Lower lobe of right lung (tissue), 2 donors: ENCODE measurements at regions not wholly inside any gene's neighbourhood (a gene's known extent, or its start where the extent isn't known, plus 50 kb on each side); places are given as distances from the start of the nearest gene placed in this dataset.

ENCODE experiments used
- ATAC-seq, 2 donors: fragments of 200-7000 bp; cut with Tn5 transposase; one replicate each; pipeline ENCODE4 v1.9.1; 2020 to 2022; ENCODE audit warnings: mild to moderate bottlenecking in 2 of 2, moderate library complexity in 2 of 2
- DNase-seq: peaks from one replicate; pipeline ENCODE4 v3.0.0-alpha.2; 2020
- H3K27ac ChIP-seq: fragments of 200-600 bp; one replicate; pipeline ENCODE4 v1.8.0; 2022
- H3K27me3 ChIP-seq: fragments of 200-600 bp; one replicate; pipeline ENCODE4 v1.8.0; 2022; ENCODE audit warnings: low read depth
- H3K36me3 ChIP-seq: fragments of 200-600 bp; one replicate; pipeline ENCODE4 v1.8.0; 2022; ENCODE audit warnings: mild to moderate bottlenecking
- H3K4me1 ChIP-seq: fragments of 200-600 bp; one replicate; pipeline ENCODE4 v1.8.0; 2022
- H3K4me3 ChIP-seq: fragments of 200-600 bp; one replicate; pipeline ENCODE4 v1.8.0; 2022; ENCODE audit warnings: mild to moderate bottlenecking
- H3K9me3 ChIP-seq: fragments of 200-600 bp; one replicate; pipeline ENCODE4 v1.8.0; 2022
- intact Hi-C: fragments of 100-400 bp; cut with DNase I; formaldehyde crosslinking; loops from one replicate; pipeline ENCODE4 v1.11.0; 2022
- TF ChIP-seq, protein P1 (sequence below): fragments of 200-600 bp; IDR thresholded peaks from one replicate; pipeline ENCODE4 v1.8.0; 2022; ENCODE audit warnings: antibody characterized with exemption, mild to moderate bottlenecking
- donor health status: DM: no; HTN: yes; CAD: no; lungs with severe emphysema.

DNA sequence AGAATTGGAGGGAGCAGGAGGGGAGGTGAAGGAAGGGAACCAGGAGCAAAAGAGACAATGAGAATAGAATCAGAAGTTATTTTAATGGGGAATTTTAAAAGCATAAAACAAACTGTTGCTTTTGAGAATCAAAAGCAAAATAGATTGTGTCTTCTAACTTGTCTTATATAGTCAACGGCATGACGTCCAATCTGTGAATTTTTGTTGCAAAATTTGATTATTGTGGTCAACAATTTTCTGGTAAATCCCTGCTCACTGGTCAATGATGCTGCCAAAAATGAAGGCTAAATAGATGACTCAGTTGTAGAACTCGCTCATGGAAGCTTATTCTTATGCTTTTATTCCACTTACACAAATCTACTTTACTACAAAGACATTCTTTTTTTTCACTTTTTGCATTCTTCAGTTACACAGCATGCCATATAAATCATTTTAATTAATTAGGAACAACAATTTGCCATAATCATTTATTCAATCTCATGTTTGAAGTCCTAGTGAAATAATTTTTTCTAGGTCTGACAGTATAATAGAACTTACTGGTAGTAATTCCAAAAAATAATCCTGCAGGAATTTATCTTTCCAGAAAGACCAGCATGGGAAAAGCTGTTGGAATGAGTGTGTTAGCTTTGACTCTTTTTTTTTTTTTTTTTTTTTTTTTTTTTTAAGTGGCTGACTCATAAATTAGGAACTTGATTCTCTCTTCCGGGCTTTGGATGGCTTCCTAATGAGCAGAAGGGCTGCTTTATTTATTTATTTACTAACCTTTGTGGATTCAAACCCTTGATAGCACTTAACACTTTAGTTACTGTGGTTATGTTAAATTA lies 256.9 kb downstream of the SPRY2 start:
- TF ChIP-seq, protein P1, sequence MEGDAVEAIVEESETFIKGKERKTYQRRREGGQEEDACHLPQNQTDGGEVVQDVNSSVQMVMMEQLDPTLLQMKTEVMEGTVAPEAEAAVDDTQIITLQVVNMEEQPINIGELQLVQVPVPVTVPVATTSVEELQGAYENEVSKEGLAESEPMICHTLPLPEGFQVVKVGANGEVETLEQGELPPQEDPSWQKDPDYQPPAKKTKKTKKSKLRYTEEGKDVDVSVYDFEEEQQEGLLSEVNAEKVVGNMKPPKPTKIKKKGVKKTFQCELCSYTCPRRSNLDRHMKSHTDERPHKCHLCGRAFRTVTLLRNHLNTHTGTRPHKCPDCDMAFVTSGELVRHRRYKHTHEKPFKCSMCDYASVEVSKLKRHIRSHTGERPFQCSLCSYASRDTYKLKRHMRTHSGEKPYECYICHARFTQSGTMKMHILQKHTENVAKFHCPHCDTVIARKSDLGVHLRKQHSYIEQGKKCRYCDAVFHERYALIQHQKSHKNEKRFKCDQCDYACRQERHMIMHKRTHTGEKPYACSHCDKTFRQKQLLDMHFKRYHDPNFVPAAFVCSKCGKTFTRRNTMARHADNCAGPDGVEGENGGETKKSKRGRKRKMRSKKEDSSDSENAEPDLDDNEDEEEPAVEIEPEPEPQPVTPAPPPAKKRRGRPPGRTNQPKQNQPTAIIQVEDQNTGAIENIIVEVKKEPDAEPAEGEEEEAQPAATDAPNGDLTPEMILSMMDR: no peak
- H3K27ac ChIP-seq: no peak overlapping the region
- no peak overlapping the region for H3K4me3 ChIP-seq
- H3K27me3 ChIP-seq: no peaks in the 10 kb centered on the region
- no peak for DNase-seq
- no peaks in the 10 kb centered on the region for H3K36me3 ChIP-seq
- intact Hi-C loops: no loop called here
- H3K4me1 ChIP-seq: peaks cover 6% of the 10 kb centered on the region
- no peaks in the 10 kb centered on the region for H3K9me3 ChIP-seq
- ATAC-seq: peak; percentile 56 to 57

DNA sequence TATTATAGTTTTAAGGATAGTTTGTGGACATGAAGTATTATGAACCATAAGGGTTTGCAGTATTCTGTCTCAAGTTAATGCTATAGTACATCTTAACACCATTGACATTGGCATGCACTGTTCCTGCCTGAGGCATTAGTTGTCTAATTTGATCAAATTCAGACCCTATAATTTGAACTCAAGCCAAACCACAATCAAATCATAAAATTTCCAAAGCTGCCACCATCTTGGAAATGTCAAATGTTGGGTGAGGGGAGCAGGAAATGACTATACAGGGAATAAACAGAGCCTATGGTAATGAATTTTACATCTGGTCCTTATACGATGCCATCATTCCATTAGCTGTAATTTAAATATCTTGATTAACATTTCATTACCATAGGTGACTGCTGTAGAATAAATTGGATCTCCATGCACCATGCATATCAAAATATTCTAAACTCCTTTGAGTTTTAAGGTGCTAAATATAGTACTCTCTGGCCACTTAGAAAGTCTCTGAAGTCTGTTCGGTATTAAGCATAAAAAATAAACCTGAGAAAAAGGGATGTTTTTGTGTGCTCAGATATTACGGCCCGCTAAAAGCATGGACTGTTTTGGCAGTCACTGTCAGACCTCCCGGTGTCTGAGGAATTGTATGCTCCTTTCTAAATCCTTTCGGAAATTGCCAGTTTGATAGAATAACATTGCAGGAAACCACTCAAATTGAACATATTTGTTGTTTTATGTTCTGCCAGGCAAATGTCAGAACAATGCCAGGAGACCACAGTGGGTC lies 257.7 kb downstream of the SPRY2 start:
- Histone ChIP-seq H3K4me1 (peaks cover 6% of the 10 kb centered on the region), H3K27ac (no peak overlapping the region), H3K36me3 (no peaks in the 10 kb centered on the region), H3K9me3 (no peaks in the 10 kb centered on the region), H3K27me3 (no peaks in the 10 kb centered on the region), H3K4me3 (no peak overlapping the region)
- intact Hi-C loops: no loop called here
- TF ChIP-seq, protein P1: no peak
- no peak for DNase-seq
- ATAC-seq: no peak

DNA sequence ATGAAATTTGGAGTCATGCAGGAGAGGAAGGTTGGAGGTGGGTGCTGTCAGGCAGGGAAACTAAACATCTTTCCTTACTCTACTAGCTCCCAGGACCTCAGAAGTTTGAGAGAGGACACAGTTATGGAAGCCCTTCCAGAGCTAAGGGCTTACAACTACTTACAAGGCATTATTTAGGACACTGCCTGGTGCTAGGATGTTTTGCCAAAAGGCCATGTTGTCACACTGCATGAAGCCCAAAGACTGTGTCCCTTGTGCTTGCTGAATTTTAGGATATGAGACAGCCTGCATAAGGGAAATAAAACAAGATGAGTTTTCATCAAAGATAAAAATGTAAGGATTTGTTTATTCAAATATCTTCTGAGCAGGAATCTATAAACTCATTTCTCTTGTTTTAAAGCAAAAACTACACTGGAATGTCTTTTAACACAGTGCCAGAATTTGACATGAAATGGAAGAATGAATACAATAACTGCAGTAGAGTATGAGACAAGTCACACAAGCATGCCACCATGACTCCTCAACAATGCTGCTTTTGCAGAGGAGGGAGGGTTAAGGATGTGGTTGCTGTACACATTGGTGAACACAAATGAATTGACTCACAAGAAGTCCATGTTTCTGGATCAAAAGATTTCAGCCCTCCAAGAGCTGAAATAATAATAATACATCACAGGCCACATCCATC lies 258.4 kb downstream of the SPRY2 start:
- intact Hi-C loops: no loop called here
- Histone ChIP-seq H3K27me3 (no peaks in the 10 kb centered on the region), H3K4me1 (peaks cover 6% of the 10 kb centered on the region), H3K27ac (no peak overlapping the region), H3K36me3 (no peaks in the 10 kb centered on the region), H3K4me3 (no peak overlapping the region), H3K9me3 (no peaks in the 10 kb centered on the region)
- DNase-seq (no peak), ATAC-seq (no peak)
- TF ChIP-seq, protein P1: no peak

DNA sequence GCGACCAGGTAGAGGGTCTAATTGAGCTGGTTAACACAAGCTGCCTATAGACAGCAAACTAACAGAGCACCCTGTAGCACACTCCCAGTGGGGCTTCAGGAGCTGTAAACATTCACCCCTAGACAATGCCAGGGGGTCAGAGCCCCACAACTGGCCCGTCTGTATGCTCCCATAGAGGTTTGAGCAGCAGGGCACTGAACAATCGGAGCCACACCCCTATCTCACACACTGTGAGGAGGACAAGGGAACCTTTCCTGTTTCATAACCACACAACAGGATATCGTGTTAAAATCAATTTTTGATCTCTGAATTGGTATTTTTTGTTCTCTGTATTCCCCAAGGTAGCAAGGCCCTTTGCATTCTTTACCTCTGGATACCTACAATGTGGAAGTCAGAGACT lies 266.1 kb downstream of the SPRY2 start:
- DNase-seq (no peak), ATAC-seq (no peak)
- Histone ChIP-seq H3K27me3 (no peaks in the 10 kb centered on the region), H3K4me3 (no peak overlapping the region), H3K9me3 (no peaks in the 10 kb centered on the region), H3K36me3 (no peaks in the 10 kb centered on the region), H3K4me1 (no peaks in the 10 kb centered on the region), H3K27ac (no peak overlapping the region)
- TF ChIP-seq, protein P1: no peak
- intact Hi-C loops: no loop called here

DNA sequence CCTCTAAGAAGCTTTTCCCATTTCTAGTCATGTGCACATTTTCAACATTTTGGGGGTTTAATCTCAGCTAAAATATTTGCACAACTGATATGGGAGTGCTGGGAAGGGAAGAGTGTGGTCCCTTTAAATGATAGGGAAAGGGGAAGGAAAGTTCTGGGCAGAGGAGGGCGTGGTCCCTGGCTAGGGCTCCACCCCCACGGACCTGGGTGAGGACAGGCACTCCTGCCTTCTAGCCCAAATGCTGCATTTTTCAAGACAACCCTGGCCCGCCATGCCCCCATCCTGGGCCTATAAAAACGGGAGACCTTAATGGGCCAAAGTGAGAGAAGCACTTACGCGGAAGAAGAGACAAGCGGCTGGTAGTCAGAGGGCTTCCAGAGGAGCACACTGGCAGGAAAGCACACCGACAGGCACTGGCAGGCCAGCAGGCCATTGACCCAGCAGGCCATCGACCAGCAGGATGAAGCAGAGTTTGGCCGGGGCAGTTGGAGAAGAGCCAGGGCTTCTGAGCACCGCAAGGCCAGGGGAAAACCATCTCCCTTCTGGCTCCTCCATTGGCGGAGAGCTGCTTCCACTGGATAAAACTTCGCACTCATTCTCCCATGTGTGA lies 266.7 kb downstream of the SPRY2 start:
- no peaks in the 10 kb centered on the region for H3K27me3 ChIP-seq
- no peak for ATAC-seq
- no peaks in the 10 kb centered on the region for H3K4me1 ChIP-seq
- DNase-seq: no peak
- TF ChIP-seq, protein P1: no peak
- H3K9me3 ChIP-seq: no peaks in the 10 kb centered on the region
- intact Hi-C loops: no loop called here
- H3K36me3 ChIP-seq: no peaks in the 10 kb centered on the region
- H3K4me3 ChIP-seq: no peak overlapping the region
- H3K27ac ChIP-seq: no peak overlapping the region
